ENCODE measurements at regions not wholly inside any gene's neighbourhood (a gene's known extent, or its start where the extent isn't known, plus 50 kb on each side); places are given as distances from the start of the nearest gene placed in this dataset.

DNA sequence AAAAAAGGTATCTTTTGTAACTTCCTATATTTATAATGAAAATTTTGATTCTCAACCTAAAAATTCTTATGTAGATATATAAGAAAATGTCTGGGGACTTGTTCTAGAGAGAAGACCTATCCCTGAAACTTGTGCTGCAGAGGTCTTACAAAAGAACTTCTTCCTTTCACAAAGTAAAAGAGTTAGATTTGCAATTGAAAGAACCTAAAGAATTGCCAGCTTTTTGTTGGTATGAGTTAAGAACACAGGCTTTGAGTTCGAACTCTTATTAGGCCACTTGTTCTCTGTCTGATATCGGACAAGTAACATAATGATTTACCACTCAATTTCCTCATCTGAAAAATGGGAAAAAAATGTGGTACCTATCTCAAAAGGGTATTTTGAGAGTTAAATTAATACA lies 162.0 kb upstream of the LAMA2 start:
- no peak for TF ChIP-seq POLR2AphosphoS5 (IDR thresholded peaks at IDR 0.05)
- no peak for TF ChIP-seq CTCF (IDR thresholded peaks at IDR 0.05)
- no peak for TF ChIP-seq POLR2A (IDR thresholded peaks at IDR 0.05)
